ENCODE measurements at regions not wholly inside any gene's neighbourhood (a gene's known extent, or its start where the extent isn't known, plus 50 kb on each side); places are given as distances from the start of the nearest gene placed in this dataset.

GRCh38 chr4:28600958-28601357 lies 1740.3 kb downstream of the STIM2 start:
- Histone ChIP-seq H3K23ac (ENCODE audit: low read length) (no peak overlapping the region), H3K4me1 (ENCODE audit: control insufficient read depth, low read depth, low read length) (no peaks in the 10 kb centered on the region), H4K8ac (ENCODE audit: low read depth, low read length) (no peak overlapping the region), H3K4me2 (ENCODE audit: low read length) (no peak overlapping the region), H3K9ac (ENCODE audit: low read length) (no peak overlapping the region), H3K27me3 (ENCODE audit: insufficient read depth, low read length, poor library complexity) (no peaks in the 10 kb centered on the region), H3K56ac (ENCODE audit: low read length) (no peak overlapping the region), H2BK5ac (ENCODE audit: low read length) (no peak overlapping the region), H3K36me3 (ENCODE audit: control insufficient read depth, insufficient read depth, low read length) (no peaks in the 10 kb centered on the region), H4K5ac (ENCODE audit: low read length) (no peak overlapping the region), H3K4me3 (ENCODE audit: low read length) (no peak overlapping the region), H3K27ac (ENCODE audit: low read depth, low read length) (no peak overlapping the region), H2BK15ac (replicated peaks; ENCODE audit: low read depth) (no peak overlapping the region), H3K79me2 (ENCODE audit: control insufficient read depth, insufficient read depth, low read length) (no peaks in the 10 kb centered on the region), H3K79me1 (ENCODE audit: low read length) (no peaks in the 10 kb centered on the region), H2BK120ac (ENCODE audit: low read depth, low read length) (no peak overlapping the region), H2AK5ac (ENCODE audit: low read length) (no peak overlapping the region), H3K4ac (ENCODE audit: low read depth, low read length) (no peak overlapping the region), H3K18ac (ENCODE audit: low read length) (no peak overlapping the region)
- no peak for DNase-seq
- WGBS (ENCODE audit: extremely low coverage, insufficient coverage, low lambda C conversion rate): no CpG with 5 or more reads among the region's 2 CpGs

DNA sequence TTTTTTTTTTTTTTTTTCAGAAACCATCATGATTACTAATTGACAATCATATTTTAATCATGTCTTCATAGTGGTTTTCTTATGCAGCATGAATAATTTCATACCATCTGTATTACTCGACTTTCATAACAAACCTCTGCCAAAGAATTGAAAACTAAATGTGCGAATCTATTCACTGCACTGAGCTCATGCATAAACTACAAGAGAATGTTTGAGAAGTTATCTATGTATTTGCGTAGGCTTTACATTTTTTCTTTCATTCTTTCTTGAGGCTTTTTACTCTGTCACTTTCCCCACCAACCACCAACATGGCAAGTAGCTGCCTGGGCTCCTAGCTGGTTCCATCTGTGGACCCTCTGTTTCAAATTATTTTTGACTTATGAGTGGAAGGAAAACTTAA lies 1761.0 kb downstream of the STIM2 start:
- H3K9ac ChIP-seq (ENCODE audit: low read length): no peak overlapping the region
- WGBS (ENCODE audit: extremely low coverage, insufficient coverage, low lambda C conversion rate): no CpG with 5 or more reads among the region's 3 CpGs
- H3K4ac ChIP-seq (ENCODE audit: low read depth, low read length): no peak overlapping the region
- DNase-seq: no peak
- no peak overlapping the region for H4K8ac ChIP-seq (ENCODE audit: low read depth, low read length)
- no peak overlapping the region for H2BK15ac ChIP-seq (replicated peaks; ENCODE audit: low read depth)
- no peak overlapping the region for H3K4me2 ChIP-seq (ENCODE audit: low read length)
- H3K36me3 ChIP-seq (ENCODE audit: control insufficient read depth, insufficient read depth, low read length): no peaks in the 10 kb centered on the region
- H3K18ac ChIP-seq (ENCODE audit: low read length): no peak overlapping the region
- H3K4me3 ChIP-seq (ENCODE audit: low read length): no peak overlapping the region
- H3K56ac ChIP-seq (ENCODE audit: low read length): no peak overlapping the region
- H2BK5ac ChIP-seq (ENCODE audit: low read length): no peak overlapping the region
- H3K79me2 ChIP-seq (ENCODE audit: control insufficient read depth, insufficient read depth, low read length): no peaks in the 10 kb centered on the region
- no peak overlapping the region for H2AK5ac ChIP-seq (ENCODE audit: low read length)
- H3K27ac ChIP-seq (ENCODE audit: low read depth, low read length): no peak overlapping the region
- no peak overlapping the region for H3K23ac ChIP-seq (ENCODE audit: low read length)
- no peaks in the 10 kb centered on the region for H3K4me1 ChIP-seq (ENCODE audit: control insufficient read depth, low read depth, low read length)
- no peak overlapping the region for H4K5ac ChIP-seq (ENCODE audit: low read length)
- no peaks in the 10 kb centered on the region for H3K79me1 ChIP-seq (ENCODE audit: low read length)
- no peak overlapping the region for H2BK120ac ChIP-seq (ENCODE audit: low read depth, low read length)
- H3K27me3 ChIP-seq (ENCODE audit: insufficient read depth, low read length, poor library complexity): no peaks in the 10 kb centered on the region

DNA sequence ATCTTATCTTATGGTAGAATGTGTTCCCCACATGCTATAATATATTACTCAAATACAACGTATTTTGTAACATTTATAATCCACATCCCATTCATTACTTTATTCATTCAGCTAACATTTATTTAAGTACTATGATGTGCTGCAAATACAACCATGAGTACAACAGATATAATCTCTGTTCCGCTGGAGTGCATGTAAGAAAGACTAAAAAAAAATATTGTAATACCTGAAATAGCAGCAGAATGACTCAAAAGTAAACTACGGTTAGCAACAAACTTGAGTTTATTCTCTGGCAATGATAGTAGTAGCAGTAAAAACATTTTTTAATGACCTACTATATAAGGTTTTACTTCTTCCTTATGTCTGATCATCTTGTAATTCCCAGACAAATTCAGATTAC lies 1776.3 kb downstream of the STIM2 start:
- Histone ChIP-seq H3K27me3 (ENCODE audit: insufficient read depth, low read length, poor library complexity) (no peaks in the 10 kb centered on the region), H4K8ac (ENCODE audit: low read depth, low read length) (no peak overlapping the region), H3K9ac (ENCODE audit: low read length) (no peak overlapping the region), H3K18ac (ENCODE audit: low read length) (no peak overlapping the region), H2BK15ac (replicated peaks; ENCODE audit: low read depth) (no peak overlapping the region), H4K5ac (ENCODE audit: low read length) (no peak overlapping the region), H2BK5ac (ENCODE audit: low read length) (no peak overlapping the region), H3K27ac (ENCODE audit: low read depth, low read length) (no peak overlapping the region), H3K36me3 (ENCODE audit: control insufficient read depth, insufficient read depth, low read length) (no peaks in the 10 kb centered on the region), H3K79me2 (ENCODE audit: control insufficient read depth, insufficient read depth, low read length) (no peaks in the 10 kb centered on the region), H3K56ac (ENCODE audit: low read length) (no peak overlapping the region), H2AK5ac (ENCODE audit: low read length) (no peak overlapping the region), H3K4me2 (ENCODE audit: low read length) (no peak overlapping the region), H3K4me1 (ENCODE audit: control insufficient read depth, low read depth, low read length) (no peaks in the 10 kb centered on the region), H3K79me1 (ENCODE audit: low read length) (no peaks in the 10 kb centered on the region), H2BK120ac (ENCODE audit: low read depth, low read length) (no peak overlapping the region), H3K23ac (ENCODE audit: low read length) (no peak overlapping the region), H3K4me3 (ENCODE audit: low read length) (no peak overlapping the region), H3K4ac (ENCODE audit: low read depth, low read length) (no peak overlapping the region)
- 100% methylated on average over 1 of the region's 3 CpGs for WGBS (ENCODE audit: extremely low coverage, insufficient coverage, low lambda C conversion rate)
- DNase-seq: no peak

GRCh38 chr4:28639747-28640146 lies 1779.1 kb downstream of the STIM2 start:
- H2BK15ac ChIP-seq (replicated peaks; ENCODE audit: low read depth): no peak overlapping the region
- no peak overlapping the region for H3K4me3 ChIP-seq (ENCODE audit: low read length)
- H4K8ac ChIP-seq (ENCODE audit: low read depth, low read length): no peak overlapping the region
- no peak overlapping the region for H3K56ac ChIP-seq (ENCODE audit: low read length)
- H3K79me2 ChIP-seq (ENCODE audit: control insufficient read depth, insufficient read depth, low read length): no peaks in the 10 kb centered on the region
- H2AK5ac ChIP-seq (ENCODE audit: low read length): no peak overlapping the region
- H3K9ac ChIP-seq (ENCODE audit: low read length): no peak overlapping the region
- no peak overlapping the region for H3K18ac ChIP-seq (ENCODE audit: low read length)
- no peak overlapping the region for H3K4ac ChIP-seq (ENCODE audit: low read depth, low read length)
- no peak overlapping the region for H3K4me2 ChIP-seq (ENCODE audit: low read length)
- no CpG with 5 or more reads among the region's 2 CpGs for WGBS (ENCODE audit: extremely low coverage, insufficient coverage, low lambda C conversion rate)
- H4K5ac ChIP-seq (ENCODE audit: low read length): no peak overlapping the region
- no peak overlapping the region for H3K23ac ChIP-seq (ENCODE audit: low read length)
- DNase-seq: no peak
- H3K36me3 ChIP-seq (ENCODE audit: control insufficient read depth, insufficient read depth, low read length): no peaks in the 10 kb centered on the region
- no peak overlapping the region for H2BK5ac ChIP-seq (ENCODE audit: low read length)
- no peaks in the 10 kb centered on the region for H3K27me3 ChIP-seq (ENCODE audit: insufficient read depth, low read length, poor library complexity)
- no peaks in the 10 kb centered on the region for H3K79me1 ChIP-seq (ENCODE audit: low read length)
- H3K4me1 ChIP-seq (ENCODE audit: control insufficient read depth, low read depth, low read length): no peaks in the 10 kb centered on the region
- no peak overlapping the region for H2BK120ac ChIP-seq (ENCODE audit: low read depth, low read length)
- no peak overlapping the region for H3K27ac ChIP-seq (ENCODE audit: low read depth, low read length)

DNA sequence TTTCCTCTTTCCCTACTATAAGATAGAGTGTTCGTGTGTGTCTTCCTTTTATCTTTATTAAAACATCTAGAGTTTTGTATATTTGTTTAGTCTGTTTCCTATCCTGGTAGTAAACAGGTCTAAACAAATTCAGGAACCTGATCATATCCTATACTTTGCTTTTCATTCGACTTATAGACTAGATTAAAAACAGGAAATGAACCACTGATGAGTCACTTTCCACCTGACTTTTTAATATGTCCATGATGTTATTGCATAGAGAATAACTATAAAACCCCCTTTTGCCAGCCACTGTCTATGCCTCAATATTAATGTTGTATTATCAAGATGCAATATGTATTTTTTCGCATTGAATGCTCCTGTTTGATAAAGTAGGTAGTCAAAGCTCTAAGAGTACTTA lies 1794.0 kb downstream of the STIM2 start:
- Histone ChIP-seq H3K56ac (ENCODE audit: low read length) (no peak overlapping the region), H3K79me1 (ENCODE audit: low read length) (no peaks in the 10 kb centered on the region), H2BK5ac (ENCODE audit: low read length) (no peak overlapping the region), H3K4me3 (ENCODE audit: low read length) (no peak overlapping the region), H3K4me2 (ENCODE audit: low read length) (no peak overlapping the region), H3K4me1 (ENCODE audit: control insufficient read depth, low read depth, low read length) (no peaks in the 10 kb centered on the region), H2AK5ac (ENCODE audit: low read length) (no peak overlapping the region), H2BK120ac (ENCODE audit: low read depth, low read length) (no peak overlapping the region), H2BK15ac (replicated peaks; ENCODE audit: low read depth) (no peak overlapping the region), H3K18ac (ENCODE audit: low read length) (no peak overlapping the region), H4K8ac (ENCODE audit: low read depth, low read length) (no peak overlapping the region), H3K27ac (ENCODE audit: low read depth, low read length) (no peak overlapping the region), H3K36me3 (ENCODE audit: control insufficient read depth, insufficient read depth, low read length) (no peaks in the 10 kb centered on the region), H3K79me2 (ENCODE audit: control insufficient read depth, insufficient read depth, low read length) (no peaks in the 10 kb centered on the region), H3K9ac (ENCODE audit: low read length) (no peak overlapping the region), H3K4ac (ENCODE audit: low read depth, low read length) (no peak overlapping the region), H3K23ac (ENCODE audit: low read length) (no peak overlapping the region), H4K5ac (ENCODE audit: low read length) (no peak overlapping the region), H3K27me3 (ENCODE audit: insufficient read depth, low read length, poor library complexity) (no peaks in the 10 kb centered on the region)
- WGBS (ENCODE audit: extremely low coverage, insufficient coverage, low lambda C conversion rate): no CpG with 5 or more reads among the region's 3 CpGs
- no peak for DNase-seq

- Histone ChIP-seq H2BK120ac (ENCODE audit: low read depth, low read length) (no peak overlapping the region), H3K18ac (ENCODE audit: low read length) (no peak overlapping the region), H3K4ac (ENCODE audit: low read depth, low read length) (no peak overlapping the region), H3K4me3 (ENCODE audit: low read length) (no peak overlapping the region), H3K4me1 (ENCODE audit: control insufficient read depth, low read depth, low read length) (no peaks in the 10 kb centered on the region), H3K27me3 (ENCODE audit: insufficient read depth, low read length, poor library complexity) (no peaks in the 10 kb centered on the region), H3K79me1 (ENCODE audit: low read length) (no peaks in the 10 kb centered on the region), H3K27ac (ENCODE audit: low read depth, low read length) (no peak overlapping the region), H4K5ac (ENCODE audit: low read length) (no peak overlapping the region), H2BK15ac (replicated peaks; ENCODE audit: low read depth) (no peak overlapping the region), H3K56ac (ENCODE audit: low read length) (no peak overlapping the region), H3K23ac (ENCODE audit: low read length) (no peak overlapping the region), H2AK5ac (ENCODE audit: low read length) (no peak overlapping the region), H3K4me2 (ENCODE audit: low read length) (no peak overlapping the region), H2BK5ac (ENCODE audit: low read length) (no peak overlapping the region), H4K8ac (ENCODE audit: low read depth, low read length) (no peak overlapping the region), H3K36me3 (ENCODE audit: control insufficient read depth, insufficient read depth, low read length) (no peaks in the 10 kb centered on the region), H3K79me2 (ENCODE audit: control insufficient read depth, insufficient read depth, low read length) (no peaks in the 10 kb centered on the region), H3K9ac (ENCODE audit: low read length) (no peak overlapping the region)
- no peak for DNase-seq
- WGBS (ENCODE audit: extremely low coverage, insufficient coverage, low lambda C conversion rate): no CpG with 5 or more reads among the region's 1 CpG
Measured at GRCh38 chr4:28665306-28665705, 1804.7 kb downstream of the STIM2 start.

Measured in mesendoderm (in vitro differentiated cells).